Fibroblast of pulmonary artery (primary cell): ENCODE measurements at regions not wholly inside any gene's neighbourhood (a gene's known extent, or its start where the extent isn't known, plus 50 kb on each side); places are given as distances from the start of the nearest gene placed in this dataset.
A peak's percentile ranks its signal among the peaks of the same experiment; 100 is the strongest.

Source experiments
- DNase-seq: peaks from one replicate; pipeline ENCODE4 v3.0.0-alpha.2; 2010; ENCODE audit warnings: low read depth
- H3K4me3 ChIP-seq: replicated peaks from 2 replicates; pipeline ENCODE4 v1.5.1; 2011; ENCODE audit warnings: low read depth, mild to moderate bottlenecking, control low read depth, low read length, moderate library complexity
- CTCF ChIP-seq: IDR thresholded peaks from 2 replicates; pipeline ENCODE4 v1.5.1; 2011; ENCODE audit warnings: mild to moderate bottlenecking, control low read depth, low read length, inconsistent platforms; ENCODE audit errors: missing control alignments

DNA sequence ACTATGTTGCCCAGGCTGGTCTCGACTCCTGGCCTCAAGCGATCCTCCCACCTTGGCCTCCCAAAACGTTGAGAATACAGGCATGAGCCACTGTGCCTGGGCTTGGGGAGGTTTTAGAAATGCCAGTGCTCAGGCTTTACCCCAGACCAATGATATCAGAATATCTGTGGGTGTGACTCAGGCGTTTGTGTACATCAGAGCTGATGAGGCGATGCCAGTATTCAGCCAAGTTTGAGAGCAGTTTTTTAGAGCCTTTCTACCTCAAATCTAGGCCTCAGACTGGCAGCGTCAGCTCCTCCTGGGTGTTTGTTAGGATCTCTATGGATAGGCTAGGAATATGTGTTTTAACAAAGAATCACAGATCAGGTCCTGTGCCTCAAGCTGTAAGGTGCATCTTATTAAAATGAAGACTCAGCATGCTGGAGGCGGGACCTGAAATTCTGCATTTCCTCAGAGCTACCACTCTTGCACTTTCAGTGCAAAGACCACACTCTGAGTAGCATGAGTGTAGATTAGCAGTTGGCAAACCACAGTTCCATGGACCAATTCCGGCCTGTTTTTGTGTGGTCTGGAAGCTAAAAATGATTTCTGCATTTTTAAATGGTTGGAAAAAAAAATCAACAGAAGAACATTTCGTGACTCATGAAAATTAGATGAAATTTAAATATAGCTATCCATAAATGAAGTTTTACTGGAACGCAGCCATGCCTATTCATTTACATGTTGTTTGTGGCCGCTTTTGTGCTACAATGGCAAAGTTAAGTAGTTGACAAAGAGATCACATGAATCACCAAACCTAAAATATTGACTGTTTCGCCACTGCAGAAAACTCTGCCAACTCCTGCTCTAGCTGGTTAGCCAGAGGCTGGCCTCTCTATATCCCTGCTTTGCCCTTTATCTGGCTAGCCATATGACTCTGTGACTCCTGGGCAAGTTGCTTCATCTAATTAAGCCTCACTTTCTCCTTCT lies 92.2 kb downstream of the KLF4 start:
- H3K4me3 ChIP-seq, result no peak overlapping the region
- TF ChIP-seq CTCF, result no peak
- peak; percentile 51 for DNase-seq

DNA sequence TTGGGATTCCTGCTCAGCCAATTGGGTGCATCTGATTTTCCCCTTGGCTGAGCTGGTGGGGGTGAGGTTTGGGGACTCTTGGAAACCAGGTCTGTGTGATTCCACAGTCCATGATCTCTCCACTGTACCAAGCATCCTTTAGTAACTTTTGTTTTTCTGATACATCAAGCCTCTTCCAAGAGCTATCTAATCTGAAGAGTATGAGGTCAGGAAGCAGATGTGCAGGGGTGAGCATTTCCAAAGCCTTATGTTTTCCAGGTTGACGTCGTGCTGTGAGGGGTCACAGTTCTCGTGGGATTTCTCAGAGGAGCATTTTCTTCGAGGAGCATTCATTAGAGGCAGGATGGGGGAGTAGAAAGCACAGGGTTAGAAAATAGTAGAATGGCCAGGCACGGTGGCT lies 95.3 kb downstream of the KLF4 start:
- no peak overlapping the region for H3K4me3 ChIP-seq
- peak; percentile 33 for DNase-seq
- no peak for TF ChIP-seq CTCF

GRCh38 chr9:107390778-107391177 lies 98.8 kb downstream of the KLF4 start:
- no peak overlapping the region for H3K4me3 ChIP-seq
- TF ChIP-seq CTCF, result no peak
- DNase-seq, result no peak

- no peak for DNase-seq
- H3K4me3 ChIP-seq, result no peak overlapping the region
- no peak for TF ChIP-seq CTCF
Measured at GRCh38 chr9:107390279-107390678, 99.3 kb downstream of the KLF4 start.

GRCh38 chr9:107389617-107390071 lies 99.9 kb downstream of the KLF4 start:
- DNase-seq, result peak; percentile 86

GRCh38 chr9:107388890-107389289 lies 100.7 kb downstream of the KLF4 start:
- no peak for TF ChIP-seq CTCF
- no peak overlapping the region for H3K4me3 ChIP-seq
- no peak for DNase-seq

More at GRCh38 chr9:107389617-107390071, 99.9 kb downstream of the KLF4 start:
- no peak overlapping the region for H3K4me3 ChIP-seq
- no peak for TF ChIP-seq CTCF
